ENCODE measurements at regions not wholly inside any gene's neighbourhood (a gene's known extent, or its start where the extent isn't known, plus 50 kb on each side); places are given as distances from the start of the nearest gene placed in this dataset.

- Histone ChIP-seq H3K9me3 (ENCODE audit: control insufficient read depth in 2 of 2, low read length in 2 of 2) (no peaks in the 10 kb centered on the region), H3K9ac (ENCODE audit: low read length in 2 of 2) (no peak overlapping the region), H3K27ac (ENCODE audit: low read length) (peak overlapping the region; percentile 3), H3K4me1 (ENCODE audit: control insufficient read depth, insufficient read depth, low read length) (peaks cover 9% of the 10 kb centered on the region), H3K36me3 (ENCODE audit: control insufficient read depth in 2 of 2, insufficient read depth in 2 of 2, low read length in 2 of 2) (no peaks in the 10 kb centered on the region), H3K27me3 (ENCODE audit: control insufficient read depth in 1 of 2, insufficient read depth in 2 of 2, low read length in 2 of 2) (no peaks in the 10 kb centered on the region), H3K4me3 (ENCODE audit: low read length in 2 of 2) (no peak overlapping the region)
These were observed 81.3 kb upstream of the BHLHE40 start for GRCh38 chr3:4897765-4898453.

GRCh38 chr3:4898454-4899313 lies 80.6 kb upstream of the BHLHE40 start:
- Histone ChIP-seq H3K9me3 (ENCODE audit: control insufficient read depth in 2 of 2, low read length in 2 of 2) (no peaks in the 10 kb centered on the region), H3K27me3 (ENCODE audit: control insufficient read depth in 1 of 2, insufficient read depth in 2 of 2, low read length in 2 of 2) (no peaks in the 10 kb centered on the region), H3K9ac (ENCODE audit: low read length in 2 of 2) (no peak overlapping the region), H3K27ac (ENCODE audit: low read length) (peak overlapping the region; percentile 3), H3K36me3 (ENCODE audit: control insufficient read depth in 2 of 2, insufficient read depth in 2 of 2, low read length in 2 of 2) (no peaks in the 10 kb centered on the region), H3K4me3 (ENCODE audit: low read length in 2 of 2) (no peak overlapping the region), H3K4me1 (ENCODE audit: control insufficient read depth, insufficient read depth, low read length) (peaks cover 9% of the 10 kb centered on the region)

- Histone ChIP-seq H3K4me1 (ENCODE audit: control insufficient read depth, insufficient read depth, low read length) (peaks cover 9% of the 10 kb centered on the region), H3K27me3 (ENCODE audit: control insufficient read depth in 1 of 2, insufficient read depth in 2 of 2, low read length in 2 of 2) (no peaks in the 10 kb centered on the region), H3K9ac (ENCODE audit: low read length in 2 of 2) (peak overlapping the region in 1 of 2 donors; percentile 13), H3K4me3 (ENCODE audit: low read length in 2 of 2) (no peak overlapping the region), H3K27ac (ENCODE audit: low read length) (no peak overlapping the region), H3K9me3 (ENCODE audit: control insufficient read depth in 2 of 2, low read length in 2 of 2) (no peaks in the 10 kb centered on the region), H3K36me3 (ENCODE audit: control insufficient read depth in 2 of 2, insufficient read depth in 2 of 2, low read length in 2 of 2) (no peaks in the 10 kb centered on the region)
These were observed 79.5 kb upstream of the BHLHE40 start for GRCh38 chr3:4899710-4900109.

- Histone ChIP-seq H3K36me3 (ENCODE audit: control insufficient read depth in 2 of 2, insufficient read depth in 2 of 2, low read length in 2 of 2) (no peaks in the 10 kb centered on the region), H3K27me3 (ENCODE audit: control insufficient read depth in 1 of 2, insufficient read depth in 2 of 2, low read length in 2 of 2) (no peaks in the 10 kb centered on the region), H3K9me3 (ENCODE audit: control insufficient read depth in 2 of 2, low read length in 2 of 2) (no peaks in the 10 kb centered on the region), H3K4me3 (ENCODE audit: low read length in 2 of 2) (no peak overlapping the region), H3K4me1 (ENCODE audit: control insufficient read depth, insufficient read depth, low read length) (peaks cover 9% of the 10 kb centered on the region), H3K9ac (ENCODE audit: low read length in 2 of 2) (peak overlapping the region in 1 of 2 donors; percentile 13), H3K27ac (ENCODE audit: low read length) (no peak overlapping the region)
These were observed 78.9 kb upstream of the BHLHE40 start for GRCh38 chr3:4900298-4900697.

GRCh38 chr3:4904811-4905695 lies 74.2 kb upstream of the BHLHE40 start:
- Histone ChIP-seq H3K9ac (ENCODE audit: low read length in 2 of 2) (peak overlapping the region in 1 of 2 donors; percentile 10), H3K27me3 (ENCODE audit: control insufficient read depth in 1 of 2, insufficient read depth in 2 of 2, low read length in 2 of 2) (no peaks in the 10 kb centered on the region), H3K27ac (ENCODE audit: low read length) (peak overlapping the region; percentile 12), H3K36me3 (ENCODE audit: control insufficient read depth in 2 of 2, insufficient read depth in 2 of 2, low read length in 2 of 2) (no peaks in the 10 kb centered on the region), H3K4me3 (ENCODE audit: low read length in 2 of 2) (no peak overlapping the region), H3K9me3 (ENCODE audit: control insufficient read depth in 2 of 2, low read length in 2 of 2) (no peaks in the 10 kb centered on the region), H3K4me1 (ENCODE audit: control insufficient read depth, insufficient read depth, low read length) (peaks cover 8% of the 10 kb centered on the region)

- H3K4me3 ChIP-seq (ENCODE audit: low read length in 2 of 2), result no peak overlapping the region
- peak overlapping the region; percentile 12 for H3K27ac ChIP-seq (ENCODE audit: low read length)
- no peaks in the 10 kb centered on the region for H3K36me3 ChIP-seq (ENCODE audit: control insufficient read depth in 2 of 2, insufficient read depth in 2 of 2, low read length in 2 of 2)
- no peaks in the 10 kb centered on the region for H3K27me3 ChIP-seq (ENCODE audit: control insufficient read depth in 1 of 2, insufficient read depth in 2 of 2, low read length in 2 of 2)
- H3K9me3 ChIP-seq (ENCODE audit: control insufficient read depth in 2 of 2, low read length in 2 of 2), result no peaks in the 10 kb centered on the region
- H3K4me1 ChIP-seq (ENCODE audit: control insufficient read depth, insufficient read depth, low read length), result peaks cover 8% of the 10 kb centered on the region
- no peak overlapping the region for H3K9ac ChIP-seq (ENCODE audit: low read length in 2 of 2)
These were observed 73.1 kb upstream of the BHLHE40 start for GRCh38 chr3:4906107-4906621.

- H3K4me3 ChIP-seq (ENCODE audit: low read length in 2 of 2), result no peak overlapping the region
- H3K4me1 ChIP-seq (ENCODE audit: control insufficient read depth, insufficient read depth, low read length), result peaks cover 8% of the 10 kb centered on the region
- no peak overlapping the region for H3K27ac ChIP-seq (ENCODE audit: low read length)
- H3K36me3 ChIP-seq (ENCODE audit: control insufficient read depth in 2 of 2, insufficient read depth in 2 of 2, low read length in 2 of 2), result no peaks in the 10 kb centered on the region
- H3K9ac ChIP-seq (ENCODE audit: low read length in 2 of 2), result no peak overlapping the region
- H3K27me3 ChIP-seq (ENCODE audit: control insufficient read depth in 1 of 2, insufficient read depth in 2 of 2, low read length in 2 of 2), result no peaks in the 10 kb centered on the region
- no peaks in the 10 kb centered on the region for H3K9me3 ChIP-seq (ENCODE audit: control insufficient read depth in 2 of 2, low read length in 2 of 2)
These were observed 72.2 kb upstream of the BHLHE40 start for GRCh38 chr3:4907050-4907449.

- Histone ChIP-seq H3K9me3 (ENCODE audit: control insufficient read depth in 2 of 2, low read length in 2 of 2) (no peaks in the 10 kb centered on the region), H3K27ac (ENCODE audit: low read length) (no peak overlapping the region), H3K4me3 (ENCODE audit: low read length in 2 of 2) (no peak overlapping the region), H3K4me1 (ENCODE audit: control insufficient read depth, insufficient read depth, low read length) (peaks cover 8% of the 10 kb centered on the region), H3K9ac (ENCODE audit: low read length in 2 of 2) (no peak overlapping the region), H3K27me3 (ENCODE audit: control insufficient read depth in 1 of 2, insufficient read depth in 2 of 2, low read length in 2 of 2) (no peaks in the 10 kb centered on the region), H3K36me3 (ENCODE audit: control insufficient read depth in 2 of 2, insufficient read depth in 2 of 2, low read length in 2 of 2) (no peaks in the 10 kb centered on the region)
These were observed 71.4 kb upstream of the BHLHE40 start for GRCh38 chr3:4907643-4908432.

- Histone ChIP-seq H3K27ac (ENCODE audit: low read length) (no peak overlapping the region), H3K9me3 (ENCODE audit: control insufficient read depth in 2 of 2, low read length in 2 of 2) (no peaks in the 10 kb centered on the region)
These were observed 70.6 kb upstream of the BHLHE40 start for GRCh38 chr3:4908433-4909156.

More at GRCh38 chr3:4908433-4909156, 70.6 kb upstream of the BHLHE40 start:
- Histone ChIP-seq H3K36me3 (ENCODE audit: control insufficient read depth in 2 of 2, insufficient read depth in 2 of 2, low read length in 2 of 2) (no peaks in the 10 kb centered on the region), H3K4me1 (ENCODE audit: control insufficient read depth, insufficient read depth, low read length) (peaks cover 8% of the 10 kb centered on the region), H3K4me3 (ENCODE audit: low read length in 2 of 2) (no peak overlapping the region), H3K27me3 (ENCODE audit: control insufficient read depth in 1 of 2, insufficient read depth in 2 of 2, low read length in 2 of 2) (no peaks in the 10 kb centered on the region), H3K9ac (ENCODE audit: low read length in 2 of 2) (no peak overlapping the region)

Data from stomach smooth muscle (tissue), 2 donors.